ENCODE measurements at regions not wholly inside any gene's neighbourhood (a gene's known extent, or its start where the extent isn't known, plus 50 kb on each side); places are given as distances from the start of the nearest gene placed in this dataset.
"Not testable (repeated sequence)": the region's sequence is repeated elsewhere in the genome, so short reads cannot be mapped to it uniquely, and the experiment has no call there.

DNA sequence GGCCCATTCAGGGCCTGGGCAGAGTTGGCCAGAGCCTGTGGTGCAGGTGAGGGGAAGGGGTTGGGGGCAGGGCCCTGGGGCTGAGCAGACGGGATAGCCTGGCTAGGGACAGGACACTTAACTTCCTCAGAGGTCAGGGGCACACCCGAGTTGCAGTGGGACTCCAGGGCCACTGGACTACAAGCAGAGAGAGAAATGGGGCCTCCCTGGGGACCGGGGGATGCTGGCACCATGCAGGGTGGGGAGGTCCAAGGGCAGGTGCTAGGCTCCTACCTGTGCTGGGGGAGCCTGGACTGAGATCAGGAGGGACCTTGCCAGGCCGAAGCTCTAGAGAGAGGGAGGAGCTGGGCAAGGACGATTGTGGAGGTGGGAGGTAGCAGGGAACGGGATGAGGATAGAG is 222.3 kb downstream of the TMEM121 start:
- TF ChIP-seq, protein P1, sequence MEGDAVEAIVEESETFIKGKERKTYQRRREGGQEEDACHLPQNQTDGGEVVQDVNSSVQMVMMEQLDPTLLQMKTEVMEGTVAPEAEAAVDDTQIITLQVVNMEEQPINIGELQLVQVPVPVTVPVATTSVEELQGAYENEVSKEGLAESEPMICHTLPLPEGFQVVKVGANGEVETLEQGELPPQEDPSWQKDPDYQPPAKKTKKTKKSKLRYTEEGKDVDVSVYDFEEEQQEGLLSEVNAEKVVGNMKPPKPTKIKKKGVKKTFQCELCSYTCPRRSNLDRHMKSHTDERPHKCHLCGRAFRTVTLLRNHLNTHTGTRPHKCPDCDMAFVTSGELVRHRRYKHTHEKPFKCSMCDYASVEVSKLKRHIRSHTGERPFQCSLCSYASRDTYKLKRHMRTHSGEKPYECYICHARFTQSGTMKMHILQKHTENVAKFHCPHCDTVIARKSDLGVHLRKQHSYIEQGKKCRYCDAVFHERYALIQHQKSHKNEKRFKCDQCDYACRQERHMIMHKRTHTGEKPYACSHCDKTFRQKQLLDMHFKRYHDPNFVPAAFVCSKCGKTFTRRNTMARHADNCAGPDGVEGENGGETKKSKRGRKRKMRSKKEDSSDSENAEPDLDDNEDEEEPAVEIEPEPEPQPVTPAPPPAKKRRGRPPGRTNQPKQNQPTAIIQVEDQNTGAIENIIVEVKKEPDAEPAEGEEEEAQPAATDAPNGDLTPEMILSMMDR (IDR thresholded peaks at IDR 0.05; ENCODE audit: low read depth, low read length), result not testable (repeated sequence)
- TF ChIP-seq, protein P2, sequence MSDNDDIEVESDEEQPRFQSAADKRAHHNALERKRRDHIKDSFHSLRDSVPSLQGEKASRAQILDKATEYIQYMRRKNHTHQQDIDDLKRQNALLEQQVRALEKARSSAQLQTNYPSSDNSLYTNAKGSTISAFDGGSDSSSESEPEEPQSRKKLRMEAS (IDR thresholded peaks at IDR 0.05; ENCODE audit: low read depth, low read length), result not testable (repeated sequence)
- TF ChIP-seq POLR2A (IDR thresholded peaks at IDR 0.05; ENCODE audit: extremely low read depth, insufficient read length); MYC (IDR thresholded peaks at IDR 0.05; ENCODE audit: low read depth, low read length): not testable (repeated sequence)

Measured in NB4 (cell line).